H1 (cell line): ENCODE measurements at regions not wholly inside any gene's neighbourhood (a gene's known extent, or its start where the extent isn't known, plus 50 kb on each side); places are given as distances from the start of the nearest gene placed in this dataset.

ENCODE experiments used
- CTBP2 ChIP-seq: IDR thresholded peaks from 2 replicates; pipeline ENCODE4 v1.7.0; 2011; ENCODE audit warnings: borderline replicate concordance, mild to moderate bottlenecking, moderate library complexity, mixed read lengths, low read length; ENCODE audit not compliant: insufficient read depth, insufficient read length
- EP300 ChIP-seq, 2 experiments: IDR thresholded peaks; 1 replicate in 1 of 2; 2 replicates in 1 of 2; pipeline ENCODE4 v1.6.1; 2011 to 2012; ENCODE audit warnings: low read depth in 2 of 2, low read length in 2 of 2, mild to moderate bottlenecking in 2 of 2, borderline replicate concordance in 1 of 2, inconsistent platforms in 1 of 2, moderate library complexity in 1 of 2
- KDM5A ChIP-seq: fragments of 200-600 bp; IDR thresholded peaks from 2 replicates; pipeline ENCODE4 v1.7.1; 2012; ENCODE audit warnings: mild to moderate bottlenecking, low read length, inconsistent platforms, mixed read lengths
- POLR2A ChIP-seq, 2 experiments: IDR thresholded peaks; 1 replicate in 1 of 2; 2 replicates in 1 of 2; pipeline ENCODE4 v1.6.1; 2011; ENCODE audit warnings: low read depth in 2 of 2, low read length in 2 of 2, mild to moderate bottlenecking in 2 of 2; ENCODE audit errors: control extremely low read depth in 1 of 2
- POLR2AphosphoS5 ChIP-seq: IDR thresholded peaks from 2 replicates; pipeline ENCODE4 v1.6.1; 2011; ENCODE audit warnings: low read depth, low read length
- RAD21 ChIP-seq, 2 experiments: IDR thresholded peaks in 1 of 2; conservative IDR thresholded peaks in 1 of 2; 2 replicates each; pipeline ENCODE4 v1.6.1; 2011; ENCODE audit warnings: low read depth in 2 of 2, low read length in 2 of 2, improper control_type of control experiment in 1 of 2, inconsistent platforms in 1 of 2, mild to moderate bottlenecking in 1 of 2, moderate library complexity in 1 of 2
- TBP ChIP-seq: IDR thresholded peaks from 2 replicates; pipeline ENCODE4 v1.6.1; 2011; ENCODE audit warnings: low read depth, low read length, improper control_type of control experiment
- ZNF274 ChIP-seq: IDR thresholded peaks from 2 replicates; pipeline ENCODE4 v1.7.0; 2012; ENCODE audit warnings: low read length, borderline replicate concordance; ENCODE audit errors: extremely low read depth
- TF ChIP-seq, protein P1 (sequence below), 3 experiments: IDR thresholded peaks; 1 replicate in 2 of 3; 2 replicates in 1 of 3; pipeline versions ENCODE4 v1.5.1 to v1.6.1; 2011; ENCODE audit warnings: low read length in 3 of 3, mild to moderate bottlenecking in 3 of 3, inconsistent platforms in 2 of 3, low read depth in 1 of 3, moderate library complexity in 1 of 3; ENCODE audit not compliant: insufficient read depth in 1 of 3; ENCODE audit errors: control extremely low read depth in 1 of 3

DNA sequence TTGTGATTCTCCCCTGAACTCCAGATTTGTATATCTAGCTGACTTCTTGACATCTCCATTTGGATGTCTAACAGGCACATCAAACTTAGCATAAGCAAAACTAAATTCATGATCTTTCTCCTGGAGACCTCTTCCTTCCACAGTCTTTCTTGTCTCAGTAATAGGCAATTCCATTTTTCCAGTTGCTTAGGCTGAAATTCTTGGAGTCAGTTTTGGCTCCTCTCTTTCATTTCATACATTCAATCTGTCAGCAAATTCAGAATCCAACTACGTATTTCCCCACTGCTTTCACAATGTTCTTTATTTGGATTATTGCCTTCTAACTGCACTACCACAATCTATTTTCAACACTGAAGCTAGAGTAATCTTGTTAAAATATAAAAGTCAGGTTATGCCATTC lies 219.9 kb upstream of the GLRA2 start:
- TF ChIP-seq TBP (no peak), CTBP2 (no peak), EP300 (IDR thresholded peaks at IDR 0.05; ENCODE audit: borderline replicate concordance in 1 of 2, low read depth in 2 of 2, low read length in 2 of 2) (no peak), RAD21 (IDR thresholded peaks at IDR 0.05 in 1 of 2, conservative IDR thresholded peaks at IDR 0.05 in 1 of 2; ENCODE audit: low read depth in 2 of 2, low read length in 2 of 2) (no peak), POLR2A (IDR thresholded peaks at IDR 0.05; ENCODE audit: control extremely low read depth in 1 of 2, low read depth in 2 of 2, low read length in 2 of 2) (no peak), KDM5A (no peak), ZNF274 (no peak), POLR2AphosphoS5 (no peak)
- TF ChIP-seq, protein P1, sequence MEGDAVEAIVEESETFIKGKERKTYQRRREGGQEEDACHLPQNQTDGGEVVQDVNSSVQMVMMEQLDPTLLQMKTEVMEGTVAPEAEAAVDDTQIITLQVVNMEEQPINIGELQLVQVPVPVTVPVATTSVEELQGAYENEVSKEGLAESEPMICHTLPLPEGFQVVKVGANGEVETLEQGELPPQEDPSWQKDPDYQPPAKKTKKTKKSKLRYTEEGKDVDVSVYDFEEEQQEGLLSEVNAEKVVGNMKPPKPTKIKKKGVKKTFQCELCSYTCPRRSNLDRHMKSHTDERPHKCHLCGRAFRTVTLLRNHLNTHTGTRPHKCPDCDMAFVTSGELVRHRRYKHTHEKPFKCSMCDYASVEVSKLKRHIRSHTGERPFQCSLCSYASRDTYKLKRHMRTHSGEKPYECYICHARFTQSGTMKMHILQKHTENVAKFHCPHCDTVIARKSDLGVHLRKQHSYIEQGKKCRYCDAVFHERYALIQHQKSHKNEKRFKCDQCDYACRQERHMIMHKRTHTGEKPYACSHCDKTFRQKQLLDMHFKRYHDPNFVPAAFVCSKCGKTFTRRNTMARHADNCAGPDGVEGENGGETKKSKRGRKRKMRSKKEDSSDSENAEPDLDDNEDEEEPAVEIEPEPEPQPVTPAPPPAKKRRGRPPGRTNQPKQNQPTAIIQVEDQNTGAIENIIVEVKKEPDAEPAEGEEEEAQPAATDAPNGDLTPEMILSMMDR (IDR thresholded peaks at IDR 0.05; ENCODE audit: control extremely low read depth in 1 of 3, insufficient read depth in 1 of 3, low read depth in 1 of 3, low read length in 3 of 3), result no peak
